SIG-M5 treated with dmso at 0.1 percent for 504 hours (cell line): ENCODE measurements at regions not wholly inside any gene's neighbourhood (a gene's known extent, or its start where the extent isn't known, plus 50 kb on each side); places are given as distances from the start of the nearest gene placed in this dataset.

ENCODE experiments used
- DNase-seq: peaks from one replicate; lab custom pipeline; 2025; ENCODE audit not compliant: unreplicated experiment; lab: John Stamatoyannopoulos, UW

GRCh38 chr4:123966990-123967769 is 570.6 kb downstream of the SPRY1 start:
- no peak for DNase-seq

- no peak for DNase-seq
Observed at GRCh38 chr4:123972031-123972430, 575.4 kb downstream of the SPRY1 start.

- no peak for DNase-seq
Observed at GRCh38 chr4:123974386-123975149, 578.0 kb downstream of the SPRY1 start.

- no peak for DNase-seq
Observed at GRCh38 chr4:123976285-123976684, 579.7 kb downstream of the SPRY1 start.

- DNase-seq: no peak
Observed at GRCh38 chr4:123976819-123977218, 580.2 kb downstream of the SPRY1 start.

- DNase-seq: no peak
Observed at GRCh38 chr4:123977641-123978081, 581.1 kb downstream of the SPRY1 start.

GRCh38 chr4:123978637-123979036 is 582.0 kb downstream of the SPRY1 start:
- no peak for DNase-seq

- no peak for DNase-seq
Observed at GRCh38 chr4:123980736-123981300, 584.2 kb downstream of the SPRY1 start.

GRCh38 chr4:123984886-123985285 is 588.3 kb downstream of the SPRY1 start:
- DNase-seq: no peak

GRCh38 chr4:123986268-123986798 is 589.7 kb downstream of the SPRY1 start:
- DNase-seq: no peak

- DNase-seq: no peak
Observed at GRCh38 chr4:123987408-123987807, 590.8 kb downstream of the SPRY1 start.

- no peak for DNase-seq
Observed at GRCh38 chr4:123990310-123990870, 593.8 kb downstream of the SPRY1 start.

- DNase-seq: no peak
Observed at GRCh38 chr4:123994917-123995316, 598.3 kb downstream of the SPRY1 start.

GRCh38 chr4:123995936-123996335 is 599.3 kb downstream of the SPRY1 start:
- no peak for DNase-seq

- no peak for DNase-seq
Observed at GRCh38 chr4:123996718-123997510, 600.3 kb downstream of the SPRY1 start.

- DNase-seq: peak; percentile 75
Observed at GRCh38 chr4:123997776-123998449, 601.3 kb downstream of the SPRY1 start.

- no peak for DNase-seq
Observed at GRCh38 chr4:124000233-124000632, 603.6 kb downstream of the SPRY1 start.

- no peak for DNase-seq
Observed at GRCh38 chr4:124015766-124016165, 619.2 kb downstream of the SPRY1 start.

GRCh38 chr4:124017185-124017785 is 620.7 kb downstream of the SPRY1 start:
- no peak for DNase-seq
